Loucy (cell line): ENCODE measurements at regions not wholly inside any gene's neighbourhood (a gene's known extent, or its start where the extent isn't known, plus 50 kb on each side); places are given as distances from the start of the nearest gene placed in this dataset.

Source experiments
- H2AFZ ChIP-seq: fragments of 200-600 bp; sonication (generic); 2 replicates; pipeline ENCODE4 v1.6.0; 2016; ENCODE audit warnings: antibody characterized with exemption, mild to moderate bottlenecking, low read length, moderate library complexity
- H3F3A ChIP-seq: fragments of 200-600 bp; 2 replicates; pipeline ENCODE4 v1.6.0; 2016; ENCODE audit warnings: antibody characterized with exemption, low read depth, mild to moderate bottlenecking
- H3K27me3 ChIP-seq: fragments of 200-600 bp; sonication (generic); 2 replicates; pipeline ENCODE4 v1.6.1; 2014; ENCODE audit warnings: low read length, mild to moderate bottlenecking; ENCODE audit not compliant: insufficient read depth, poor library complexity, severe bottlenecking
- H3K36me3 ChIP-seq: fragments of 200-600 bp; sonication (generic); 2 replicates; pipeline ENCODE4 v1.6.1; 2016; ENCODE audit warnings: low read length; ENCODE audit not compliant: insufficient read depth
- H3K4me1 ChIP-seq: fragments of 200-600 bp; sonication (generic); 2 replicates; pipeline ENCODE4 v1.5.1; 2014; ENCODE audit warnings: low read length, mild to moderate bottlenecking; ENCODE audit not compliant: insufficient read depth, poor library complexity, severe bottlenecking
- H3K4me2 ChIP-seq: fragments of 200-600 bp; sonication (generic); 2 replicates; pipeline ENCODE4 v1.6.0; 2014; ENCODE audit warnings: antibody characterized with exemption, low read length, low read depth, mild to moderate bottlenecking; ENCODE audit not compliant: poor library complexity, severe bottlenecking
- H3K4me3 ChIP-seq: fragments of 200-600 bp; sonication (generic); 2 replicates; pipeline ENCODE4 v1.5.1; 2014; ENCODE audit warnings: low read length, mild to moderate bottlenecking, mixed read lengths; ENCODE audit not compliant: poor library complexity, severe bottlenecking
- H3K79me2 ChIP-seq: fragments of 200-600 bp; sonication (generic); 2 replicates; pipeline ENCODE4 v1.6.1; 2014; ENCODE audit warnings: low read length; ENCODE audit not compliant: insufficient read depth
- H3K9ac ChIP-seq: fragments of 200-600 bp; sonication (generic); 2 replicates; pipeline ENCODE4 v1.6.0; 2014; ENCODE audit warnings: mild to moderate bottlenecking, low read depth, low read length, moderate library complexity; ENCODE audit not compliant: poor library complexity, severe bottlenecking
- H3K9me2 ChIP-seq: fragments of 200-600 bp; sonication (generic); replicated peaks from 2 replicates; pipeline ENCODE4 v1.6.1; 2016; ENCODE audit warnings: low read depth, low read length, mixed read lengths
- H3K9me3 ChIP-seq: fragments of 200-600 bp; sonication (generic); 2 replicates; pipeline ENCODE4 v1.6.1; 2014; ENCODE audit warnings: mild to moderate bottlenecking, antibody characterized with exemption, low read length, low read depth; ENCODE audit not compliant: insufficient read depth
- H4K20me1 ChIP-seq: fragments of 200-600 bp; sonication (generic); 2 replicates; pipeline ENCODE4 v1.6.0; 2014; ENCODE audit warnings: antibody characterized with exemption, low read length, mild to moderate bottlenecking; ENCODE audit not compliant: insufficient read depth, poor library complexity, severe bottlenecking
- CTCF ChIP-seq: fragments of 200-600 bp; sonication (generic); conservative IDR thresholded peaks from 2 replicates; pipeline ENCODE4 v1.5.1; 2014; ENCODE audit warnings: mild to moderate bottlenecking, antibody characterized with exemption, low read length
- EZH2phosphoT487 ChIP-seq: fragments of 200-600 bp; IDR thresholded peaks from 2 replicates; pipeline ENCODE4 v1.6.1; 2018; ENCODE audit warnings: antibody characterized with exemption, mild to moderate bottlenecking, moderate library complexity, borderline replicate concordance

GRCh38 chr7:115552766-115553165, 477.8 kb downstream of the TFEC start:
- no peak overlapping the region for H2AFZ ChIP-seq
- no peaks in the 10 kb centered on the region for H3F3A ChIP-seq
- TF ChIP-seq EZH2phosphoT487 (no peak), CTCF (no peak)
- no peaks in the 10 kb centered on the region for H3K4me1 ChIP-seq
- no peaks in the 10 kb centered on the region for H3K36me3 ChIP-seq
- H3K4me2 ChIP-seq, result no peak overlapping the region
- H3K79me2 ChIP-seq, result no peaks in the 10 kb centered on the region
- no peaks in the 10 kb centered on the region for H3K9me3 ChIP-seq
- H3K27me3 ChIP-seq, result no peaks in the 10 kb centered on the region
- no peak overlapping the region for H3K9ac ChIP-seq
- no peak overlapping the region for H3K4me3 ChIP-seq
- no peaks in the 10 kb centered on the region for H4K20me1 ChIP-seq
- H3K9me2 ChIP-seq, result no peaks in the 10 kb centered on the region

GRCh38 chr7:115549910-115550309, 480.7 kb downstream of the TFEC start:
- no peaks in the 10 kb centered on the region for H3K9me3 ChIP-seq
- TF ChIP-seq CTCF (no peak), EZH2phosphoT487 (no peak)
- H3K9ac ChIP-seq, result no peak overlapping the region
- no peaks in the 10 kb centered on the region for H3K4me1 ChIP-seq
- H4K20me1 ChIP-seq, result no peaks in the 10 kb centered on the region
- H3F3A ChIP-seq, result no peaks in the 10 kb centered on the region
- H3K36me3 ChIP-seq, result no peaks in the 10 kb centered on the region
- H3K4me2 ChIP-seq, result no peak overlapping the region
- no peak overlapping the region for H3K4me3 ChIP-seq
- H2AFZ ChIP-seq, result no peak overlapping the region
- H3K27me3 ChIP-seq, result no peaks in the 10 kb centered on the region
- H3K79me2 ChIP-seq, result no peaks in the 10 kb centered on the region
- no peaks in the 10 kb centered on the region for H3K9me2 ChIP-seq

- Histone ChIP-seq H3K4me1 (no peaks in the 10 kb centered on the region), H3K9ac (no peak overlapping the region), H3K79me2 (no peaks in the 10 kb centered on the region), H3K27me3 (no peaks in the 10 kb centered on the region), H3K4me2 (no peak overlapping the region), H2AFZ (no peak overlapping the region), H3K9me2 (no peaks in the 10 kb centered on the region), H3K4me3 (no peak overlapping the region), H3F3A (no peaks in the 10 kb centered on the region), H3K9me3 (no peaks in the 10 kb centered on the region), H4K20me1 (no peaks in the 10 kb centered on the region), H3K36me3 (no peaks in the 10 kb centered on the region)
- TF ChIP-seq EZH2phosphoT487, result no peak
- TF ChIP-seq CTCF, result no peak
These were observed 481.8 kb downstream of the TFEC start for GRCh38 chr7:115548756-115549155.
